WTC11 (cell line): ENCODE measurements at regions not wholly inside any gene's neighbourhood (a gene's known extent, or its start where the extent isn't known, plus 50 kb on each side); places are given as distances from the start of the nearest gene placed in this dataset.

ENCODE experiments used
- ESRRA ChIP-seq: sonication (generic); formaldehyde crosslinking; IDR thresholded peaks from 2 replicates; pipeline ENCODE4 v1.8.1; 2022; ENCODE audit warnings: mild to moderate bottlenecking, missing genetic modification reagents, borderline replicate concordance
- MXD4 ChIP-seq: fragments of 250-450 bp; sonication (Bioruptor Pico); IDR thresholded peaks from 2 replicates; pipeline ENCODE4 v1.8.0; 2021; ENCODE audit warnings: mild to moderate bottlenecking, moderate library complexity, borderline replicate concordance
- PRDM15 ChIP-seq: sonication (generic); formaldehyde crosslinking; IDR thresholded peaks from 2 replicates; pipeline ENCODE4 v1.8.0; 2022; ENCODE audit warnings: missing genetic modification reagents
- SP1 ChIP-seq: sonication (generic); formaldehyde crosslinking; conservative IDR thresholded peaks from 2 replicates; pipeline ENCODE4 v1.8.1; 2022; ENCODE audit warnings: missing genetic modification reagents
- ZNF121 ChIP-seq: sonication (generic); formaldehyde crosslinking; IDR thresholded peaks from 2 replicates; pipeline ENCODE4 v1.8.0; 2023; ENCODE audit warnings: missing genetic modification reagents
- ZNF138 ChIP-seq: sonication (generic); formaldehyde crosslinking; conservative IDR thresholded peaks from 2 replicates; pipeline ENCODE4 v1.8.1; 2022; ENCODE audit warnings: mild to moderate bottlenecking, moderate library complexity, missing genetic modification reagents
- TF ChIP-seq, protein P1 (sequence below): fragments of 200-600 bp; IDR thresholded peaks from 2 replicates; pipeline ENCODE4 v1.8.0; 2022; ENCODE audit warnings: antibody characterized with exemption
- TF ChIP-seq, protein P2 (sequence below): sonication (generic); formaldehyde crosslinking; IDR thresholded peaks from 2 replicates; pipeline ENCODE4 v1.8.1; 2023; ENCODE audit warnings: mild to moderate bottlenecking, missing genetic modification reagents
- TF ChIP-seq, protein P3 (sequence below): sonication (generic); formaldehyde crosslinking; IDR thresholded peaks from 2 replicates; pipeline ENCODE4 v1.8.1; 2022; ENCODE audit warnings: low read depth, missing genetic modification reagents, borderline replicate concordance
- TF ChIP-seq, protein P4 (sequence below): sonication (generic); formaldehyde crosslinking; conservative IDR thresholded peaks from 2 replicates; pipeline ENCODE4 v1.8.1; 2022; ENCODE audit warnings: mild to moderate bottlenecking, missing genetic modification reagents

DNA sequence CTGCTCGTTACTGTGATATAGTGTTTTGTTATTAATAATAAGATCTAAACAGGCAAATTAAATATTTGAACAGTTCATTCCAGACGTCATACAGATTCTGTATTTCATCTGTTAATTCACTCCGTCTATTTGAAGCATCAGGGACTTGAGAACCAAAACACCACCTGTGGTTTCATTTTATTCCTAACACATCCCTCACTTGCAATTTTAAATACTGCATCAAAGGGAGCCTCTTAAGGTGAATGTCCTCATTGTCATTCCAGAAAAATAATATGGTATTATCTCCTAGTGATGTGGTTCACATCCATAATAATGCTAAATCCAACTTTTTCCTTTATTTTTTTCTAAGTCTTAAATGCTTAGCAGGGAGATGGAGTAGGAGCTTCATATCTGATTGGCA is 1390.9 kb upstream of the CADM2 start:
- TF ChIP-seq, protein P1, sequence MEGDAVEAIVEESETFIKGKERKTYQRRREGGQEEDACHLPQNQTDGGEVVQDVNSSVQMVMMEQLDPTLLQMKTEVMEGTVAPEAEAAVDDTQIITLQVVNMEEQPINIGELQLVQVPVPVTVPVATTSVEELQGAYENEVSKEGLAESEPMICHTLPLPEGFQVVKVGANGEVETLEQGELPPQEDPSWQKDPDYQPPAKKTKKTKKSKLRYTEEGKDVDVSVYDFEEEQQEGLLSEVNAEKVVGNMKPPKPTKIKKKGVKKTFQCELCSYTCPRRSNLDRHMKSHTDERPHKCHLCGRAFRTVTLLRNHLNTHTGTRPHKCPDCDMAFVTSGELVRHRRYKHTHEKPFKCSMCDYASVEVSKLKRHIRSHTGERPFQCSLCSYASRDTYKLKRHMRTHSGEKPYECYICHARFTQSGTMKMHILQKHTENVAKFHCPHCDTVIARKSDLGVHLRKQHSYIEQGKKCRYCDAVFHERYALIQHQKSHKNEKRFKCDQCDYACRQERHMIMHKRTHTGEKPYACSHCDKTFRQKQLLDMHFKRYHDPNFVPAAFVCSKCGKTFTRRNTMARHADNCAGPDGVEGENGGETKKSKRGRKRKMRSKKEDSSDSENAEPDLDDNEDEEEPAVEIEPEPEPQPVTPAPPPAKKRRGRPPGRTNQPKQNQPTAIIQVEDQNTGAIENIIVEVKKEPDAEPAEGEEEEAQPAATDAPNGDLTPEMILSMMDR, result no peak
- TF ChIP-seq, protein P2, sequence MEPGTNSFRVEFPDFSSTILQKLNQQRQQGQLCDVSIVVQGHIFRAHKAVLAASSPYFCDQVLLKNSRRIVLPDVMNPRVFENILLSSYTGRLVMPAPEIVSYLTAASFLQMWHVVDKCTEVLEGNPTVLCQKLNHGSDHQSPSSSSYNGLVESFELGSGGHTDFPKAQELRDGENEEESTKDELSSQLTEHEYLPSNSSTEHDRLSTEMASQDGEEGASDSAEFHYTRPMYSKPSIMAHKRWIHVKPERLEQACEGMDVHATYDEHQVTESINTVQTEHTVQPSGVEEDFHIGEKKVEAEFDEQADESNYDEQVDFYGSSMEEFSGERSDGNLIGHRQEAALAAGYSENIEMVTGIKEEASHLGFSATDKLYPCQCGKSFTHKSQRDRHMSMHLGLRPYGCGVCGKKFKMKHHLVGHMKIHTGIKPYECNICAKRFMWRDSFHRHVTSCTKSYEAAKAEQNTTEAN (CRISPR knock-in tag), result no peak
- TF ChIP-seq, protein P3, sequence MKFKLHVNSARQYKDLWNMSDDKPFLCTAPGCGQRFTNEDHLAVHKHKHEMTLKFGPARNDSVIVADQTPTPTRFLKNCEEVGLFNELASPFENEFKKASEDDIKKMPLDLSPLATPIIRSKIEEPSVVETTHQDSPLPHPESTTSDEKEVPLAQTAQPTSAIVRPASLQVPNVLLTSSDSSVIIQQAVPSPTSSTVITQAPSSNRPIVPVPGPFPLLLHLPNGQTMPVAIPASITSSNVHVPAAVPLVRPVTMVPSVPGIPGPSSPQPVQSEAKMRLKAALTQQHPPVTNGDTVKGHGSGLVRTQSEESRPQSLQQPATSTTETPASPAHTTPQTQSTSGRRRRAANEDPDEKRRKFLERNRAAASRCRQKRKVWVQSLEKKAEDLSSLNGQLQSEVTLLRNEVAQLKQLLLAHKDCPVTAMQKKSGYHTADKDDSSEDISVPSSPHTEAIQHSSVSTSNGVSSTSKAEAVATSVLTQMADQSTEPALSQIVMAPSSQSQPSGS (CRISPR knock-in tag), result no peak
- TF ChIP-seq, protein P4, sequence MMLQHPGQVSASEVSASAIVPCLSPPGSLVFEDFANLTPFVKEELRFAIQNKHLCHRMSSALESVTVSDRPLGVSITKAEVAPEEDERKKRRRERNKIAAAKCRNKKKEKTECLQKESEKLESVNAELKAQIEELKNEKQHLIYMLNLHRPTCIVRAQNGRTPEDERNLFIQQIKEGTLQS, result no peak
- TF ChIP-seq SP1, result no peak
- no peak for TF ChIP-seq ZNF121 (CRISPR knock-in tag)
- no peak for TF ChIP-seq PRDM15 (CRISPR knock-in tag)
- TF ChIP-seq ESRRA, result no peak
- TF ChIP-seq MXD4, result no peak
- no peak for TF ChIP-seq ZNF138 (CRISPR knock-in tag)
